GM18498 (cell line): ENCODE measurements at regions not wholly inside any gene's neighbourhood (a gene's known extent, or its start where the extent isn't known, plus 50 kb on each side); places are given as distances from the start of the nearest gene placed in this dataset.
"Not testable (repeated sequence)": the region's sequence is repeated elsewhere in the genome, so short reads cannot be mapped to it uniquely, and the experiment has no call there.

Experiments used
- ATAC-seq: cut with Tn5 transposase; IDR thresholded peaks from one replicate; pipeline ENCODE4 v1.9.1; 2021; ENCODE audit warnings: mild to moderate bottlenecking, moderate library complexity; ENCODE audit not compliant: unreplicated experiment

GRCh38 chr2:105691947-105692390 is 52.7 kb upstream of the NCK2 start:
- no peak for ATAC-seq

GRCh38 chr2:105690566-105690965 is 54.1 kb upstream of the NCK2 start:
- no peak for ATAC-seq

- ATAC-seq: no peak
These were observed 55.2 kb upstream of the NCK2 start for GRCh38 chr2:105689484-105689883.

- ATAC-seq: no peak
These were observed 55.8 kb upstream of the NCK2 start for GRCh38 chr2:105688946-105689345.

GRCh38 chr2:105686588-105686987 is 58.1 kb upstream of the NCK2 start:
- ATAC-seq: no peak

- ATAC-seq: no peak
These were observed 61.7 kb upstream of the NCK2 start for GRCh38 chr2:105683011-105683492.

GRCh38 chr2:105682401-105682800 is 62.3 kb upstream of the NCK2 start:
- no peak for ATAC-seq

- no peak for ATAC-seq
These were observed 62.8 kb upstream of the NCK2 start for GRCh38 chr2:105681927-105682326.

- ATAC-seq: no peak
These were observed 64.4 kb upstream of the NCK2 start for GRCh38 chr2:105680357-105680756.

GRCh38 chr2:105678346-105678745 is 66.4 kb upstream of the NCK2 start:
- no peak for ATAC-seq

- no peak for ATAC-seq
These were observed 66.8 kb upstream of the NCK2 start for GRCh38 chr2:105677901-105678300.

- ATAC-seq: no peak
These were observed 68.9 kb upstream of the NCK2 start for GRCh38 chr2:105675841-105676240.

GRCh38 chr2:105674859-105675541 is 69.7 kb upstream of the NCK2 start:
- ATAC-seq: no peak

- no peak for ATAC-seq
These were observed 70.3 kb upstream of the NCK2 start for GRCh38 chr2:105674401-105674800.

- no peak for ATAC-seq
These were observed 73.6 kb upstream of the NCK2 start for GRCh38 chr2:105671156-105671555.

GRCh38 chr2:105669384-105669891 is 75.3 kb upstream of the NCK2 start:
- ATAC-seq: no peak

GRCh38 chr2:105665480-105665879 is 79.2 kb upstream of the NCK2 start:
- ATAC-seq: no peak

- ATAC-seq: no peak
These were observed 84.2 kb upstream of the NCK2 start for GRCh38 chr2:105660489-105660888.

- ATAC-seq: not testable (repeated sequence)
These were observed 88.7 kb upstream of the NCK2 start for GRCh38 chr2:105655723-105656606.

- ATAC-seq: no peak
These were observed 89.5 kb upstream of the NCK2 start for GRCh38 chr2:105655244-105655643.

- ATAC-seq: no peak
These were observed 90.2 kb upstream of the NCK2 start for GRCh38 chr2:105654474-105655004.

GRCh38 chr2:105653302-105653701 is 91.4 kb upstream of the NCK2 start:
- ATAC-seq: no peak
